ENCODE measurements at regions not wholly inside any gene's neighbourhood (a gene's known extent, or its start where the extent isn't known, plus 50 kb on each side); places are given as distances from the start of the nearest gene placed in this dataset.

DNA sequence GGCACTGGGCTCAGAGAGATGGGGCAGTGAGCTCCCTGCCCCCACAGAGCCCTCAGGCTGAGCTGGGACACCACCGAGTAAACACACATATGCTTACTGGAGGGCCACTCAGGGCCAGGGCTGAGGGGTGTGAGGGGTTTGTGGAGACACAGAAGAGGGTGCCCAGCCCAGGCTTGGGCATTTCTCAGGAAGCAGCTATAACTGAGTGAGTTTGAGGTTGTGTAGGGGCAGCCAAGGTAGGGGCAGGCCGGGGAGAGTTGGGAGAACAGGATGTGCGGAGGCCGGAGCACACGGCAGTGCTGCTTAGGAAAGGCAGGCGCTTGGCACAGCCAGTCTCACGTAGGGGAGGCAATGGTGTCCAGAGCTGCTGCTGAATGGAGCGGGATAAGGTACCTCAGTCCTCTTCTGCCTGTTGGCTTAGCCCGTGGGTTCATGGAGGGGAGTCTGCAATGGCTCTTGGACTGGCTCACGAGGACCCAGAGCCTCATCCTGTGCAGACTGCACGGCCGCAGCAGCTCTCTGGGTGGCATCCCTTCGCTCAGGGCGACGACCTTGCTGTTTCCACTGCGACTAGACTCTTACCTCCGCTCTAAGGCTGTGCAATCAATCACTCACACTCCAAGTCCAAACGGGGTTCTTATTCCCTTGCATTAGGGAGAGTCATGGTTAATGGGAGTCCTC lies 466.1 kb upstream of the HS6ST1 start:
- no peak for FAIRE-seq

DNA sequence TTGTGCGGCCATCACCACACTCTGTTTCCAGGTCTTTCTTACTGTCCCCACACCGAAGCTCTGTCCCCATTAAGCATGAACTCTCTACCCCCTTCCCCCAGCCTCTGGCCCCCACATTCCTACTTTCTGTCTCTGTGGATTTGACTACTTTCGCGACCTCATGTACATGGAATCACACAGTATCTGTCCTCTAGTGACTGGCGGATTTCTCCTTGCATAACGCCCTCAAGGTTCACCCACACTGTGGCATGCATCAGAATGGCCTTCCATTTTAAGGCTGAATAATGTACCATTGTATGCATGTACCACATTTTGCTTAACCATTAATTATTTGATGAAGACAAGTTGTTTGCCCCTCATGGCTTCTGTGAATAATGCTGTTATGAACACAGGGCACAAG lies 467.6 kb upstream of the HS6ST1 start:
- no peak for FAIRE-seq

DNA sequence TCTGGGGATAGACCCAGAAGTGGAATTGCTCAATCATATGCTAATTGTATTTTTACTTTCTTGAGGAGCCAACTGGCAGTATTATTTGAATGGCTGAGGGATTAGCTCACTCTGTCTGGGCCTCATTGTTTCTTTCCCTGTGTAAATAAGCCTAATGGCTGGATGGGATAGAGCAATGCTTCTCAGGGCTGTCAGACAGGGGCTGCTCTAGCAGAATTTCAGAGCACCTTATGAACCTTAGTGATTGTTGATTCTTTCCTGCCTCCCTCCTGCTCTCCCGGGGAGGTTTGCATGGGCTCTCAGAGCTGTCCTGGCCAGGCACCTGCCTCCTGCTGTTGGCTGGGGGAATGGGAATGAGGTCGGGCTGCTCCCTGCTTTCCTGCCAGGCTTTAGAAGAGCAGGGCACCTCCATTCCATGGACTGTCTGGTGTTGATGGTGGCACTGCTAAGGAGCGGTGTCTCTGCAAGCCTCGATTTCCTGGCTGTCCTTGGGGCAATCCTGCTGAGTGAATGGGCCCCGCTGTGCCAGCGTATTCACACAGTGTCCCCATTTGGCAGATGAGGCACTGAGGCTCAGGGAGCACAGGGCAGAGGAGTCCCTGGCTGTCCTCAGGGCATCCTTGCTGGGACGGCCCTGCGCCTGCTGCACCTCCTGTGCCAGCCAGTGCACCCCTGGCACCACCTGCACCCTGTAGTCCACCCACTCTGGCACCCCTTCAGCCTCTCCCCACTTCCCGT lies 468.2 kb upstream of the HS6ST1 start:
- FAIRE-seq: no peak

- no peak for FAIRE-seq
Measured at GRCh38 chr2:128787616-128788015, 468.9 kb upstream of the HS6ST1 start.

- FAIRE-seq: no peak
Measured at GRCh38 chr2:128788636-128789220, 470.1 kb upstream of the HS6ST1 start.

GRCh38 chr2:128789221-128789620 lies 470.6 kb upstream of the HS6ST1 start:
- FAIRE-seq: no peak

DNA sequence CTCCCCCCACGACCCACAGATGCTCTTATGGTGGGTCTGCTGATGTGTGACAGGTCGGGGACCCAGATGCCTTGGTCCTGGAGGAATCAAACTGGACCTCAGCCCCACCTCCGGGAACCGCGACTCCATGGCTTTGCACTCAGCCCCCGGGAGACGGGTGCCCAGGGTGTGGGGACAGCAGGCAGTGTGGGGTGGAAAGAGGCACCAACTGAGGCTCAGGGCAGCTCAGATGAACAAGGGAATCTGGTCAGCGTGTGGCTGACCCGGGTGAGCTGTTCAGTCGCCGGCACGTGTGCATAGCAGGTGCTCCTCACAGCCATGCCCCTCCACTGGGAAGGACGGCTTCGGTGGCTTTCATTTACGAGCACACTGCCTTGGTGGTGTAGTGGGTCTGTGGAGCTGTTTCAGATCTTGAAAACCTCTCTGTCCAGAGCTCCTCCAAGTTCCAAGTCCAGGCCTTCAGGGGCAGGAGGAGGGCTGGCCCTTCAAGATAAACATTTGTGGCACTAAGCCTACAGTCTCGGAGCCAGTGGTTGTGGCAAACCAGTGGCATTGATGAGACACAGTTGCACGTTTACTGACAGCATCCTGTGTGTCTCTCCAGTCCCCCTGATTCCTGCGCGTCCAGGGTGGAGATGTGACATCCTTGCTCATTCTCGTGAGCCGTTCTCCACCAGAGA lies 471.2 kb upstream of the HS6ST1 start:
- no peak for FAIRE-seq

GRCh38 chr2:128790541-128791001 lies 471.9 kb upstream of the HS6ST1 start:
- no peak for FAIRE-seq

DNA sequence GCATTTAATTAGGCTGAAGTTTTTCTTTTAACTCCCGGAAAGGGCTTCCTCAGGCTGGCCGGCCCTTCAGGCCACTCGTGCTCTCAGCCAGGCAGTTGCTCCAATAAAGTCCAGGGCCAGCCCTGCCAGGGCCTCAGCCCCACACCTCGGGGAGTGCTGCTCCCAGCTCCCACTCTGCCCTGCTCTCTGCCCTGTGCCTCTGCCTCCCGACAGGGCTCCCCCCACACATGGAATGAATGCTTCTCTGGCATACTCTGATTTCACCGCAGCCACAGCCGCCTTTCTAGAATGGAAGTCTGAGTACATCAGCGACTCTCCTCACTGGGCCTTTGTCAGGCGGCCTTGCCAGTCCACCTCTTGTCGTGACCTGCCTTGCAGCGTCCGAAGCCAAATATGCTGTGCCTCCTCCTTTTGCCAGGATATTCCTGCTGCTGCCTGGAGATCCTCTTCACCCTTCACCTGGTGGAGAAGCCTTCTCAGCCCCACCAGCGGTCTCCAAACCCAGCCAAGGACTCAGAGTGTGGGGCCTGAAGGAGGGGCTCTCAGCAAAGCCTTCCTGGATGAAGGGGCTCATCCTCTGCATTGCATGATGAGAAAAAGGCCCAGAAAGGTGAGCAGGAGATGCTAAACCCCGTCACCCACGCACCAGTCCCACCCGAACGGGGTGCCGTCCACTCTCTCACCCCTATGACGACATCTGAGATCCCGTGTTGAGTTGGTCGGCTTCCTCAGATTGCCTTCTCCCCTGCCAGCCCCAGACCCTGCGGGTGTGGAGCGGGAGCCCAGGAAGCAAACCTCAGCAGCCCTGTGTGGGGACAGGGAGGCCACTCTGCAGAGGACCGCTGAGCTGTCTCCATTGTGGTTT lies 472.7 kb upstream of the HS6ST1 start:
- no peak for FAIRE-seq

DNA sequence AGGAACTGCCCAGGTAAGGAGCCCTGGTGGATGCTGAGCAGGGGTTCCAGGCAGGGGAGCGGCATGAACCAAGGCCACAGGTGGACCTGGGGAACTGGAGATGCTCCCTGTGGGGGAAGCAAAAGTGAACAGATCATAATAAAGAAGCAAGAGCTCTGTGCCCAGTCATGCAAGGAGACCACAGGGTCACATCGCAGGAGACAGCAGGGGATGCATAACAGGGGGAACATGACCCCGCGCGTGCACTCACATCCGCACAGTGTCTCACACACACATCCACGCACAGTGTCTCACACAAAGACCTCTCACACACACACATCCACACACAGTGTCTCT lies 473.3 kb upstream of the HS6ST1 start:
- FAIRE-seq: no peak

DNA sequence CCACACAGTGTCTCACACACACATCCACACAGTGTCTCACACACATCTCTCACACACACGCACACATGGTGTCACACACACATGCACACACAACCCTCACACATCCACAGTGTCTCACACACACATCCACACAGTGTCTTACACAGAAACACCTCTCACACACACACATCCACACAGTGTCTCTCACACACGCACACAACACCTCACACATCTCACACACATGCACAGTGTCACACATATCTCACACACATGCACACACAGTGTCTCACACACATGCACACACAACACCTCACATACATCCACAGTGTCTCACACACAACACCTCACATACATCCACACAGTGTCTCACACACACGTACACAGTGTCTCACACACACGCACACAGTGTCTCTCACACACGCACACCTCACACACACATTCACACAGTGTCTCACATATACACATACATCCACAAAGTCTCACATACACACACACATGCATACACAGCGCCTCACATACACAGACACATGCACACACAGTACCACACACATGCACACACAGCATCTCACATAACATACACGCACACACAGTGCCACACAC lies 473.9 kb upstream of the HS6ST1 start:
- FAIRE-seq: no peak

DNA sequence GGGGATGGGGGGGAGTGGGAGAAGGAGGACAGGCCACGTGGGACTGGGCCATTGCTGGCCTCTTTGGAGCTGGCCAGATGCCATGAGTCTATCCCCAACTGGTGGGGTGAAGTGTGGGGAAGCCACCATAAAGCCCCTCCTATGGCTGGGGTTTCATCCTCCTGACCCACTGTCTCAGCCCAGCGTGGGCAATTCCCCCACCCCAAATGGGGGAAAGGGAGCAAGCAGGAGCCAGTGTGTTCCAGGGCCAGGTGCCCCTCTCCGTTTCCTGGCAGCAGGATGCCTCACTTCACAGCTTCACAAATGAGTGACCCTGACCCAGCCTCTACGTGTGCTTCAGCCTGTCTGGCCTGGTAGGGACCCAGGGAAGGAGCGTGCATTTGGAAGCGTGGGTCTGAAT lies 474.7 kb upstream of the HS6ST1 start:
- no peak for FAIRE-seq

- FAIRE-seq: no peak
Measured at GRCh38 chr2:128794285-128794684, 475.6 kb upstream of the HS6ST1 start.

DNA sequence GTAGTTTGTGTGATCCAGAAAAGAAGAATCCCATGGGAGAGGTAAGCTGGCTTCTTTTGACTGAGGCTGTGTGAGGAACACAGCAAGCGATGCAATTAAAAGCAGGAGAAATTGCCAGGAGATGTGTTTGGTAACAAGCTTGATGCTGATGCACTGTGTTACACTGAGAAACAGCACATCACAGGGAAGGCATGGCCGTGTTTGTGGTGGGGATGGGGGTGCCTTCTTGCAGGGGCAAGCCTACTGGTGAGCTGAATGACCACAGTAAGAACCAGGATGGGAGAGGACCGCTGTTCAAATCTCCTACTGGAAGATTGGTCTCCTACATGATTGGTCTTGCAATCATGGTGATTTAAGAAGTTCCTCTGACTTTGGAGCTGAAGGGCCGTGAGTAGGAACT lies 477.7 kb upstream of the HS6ST1 start:
- no peak for FAIRE-seq

DNA sequence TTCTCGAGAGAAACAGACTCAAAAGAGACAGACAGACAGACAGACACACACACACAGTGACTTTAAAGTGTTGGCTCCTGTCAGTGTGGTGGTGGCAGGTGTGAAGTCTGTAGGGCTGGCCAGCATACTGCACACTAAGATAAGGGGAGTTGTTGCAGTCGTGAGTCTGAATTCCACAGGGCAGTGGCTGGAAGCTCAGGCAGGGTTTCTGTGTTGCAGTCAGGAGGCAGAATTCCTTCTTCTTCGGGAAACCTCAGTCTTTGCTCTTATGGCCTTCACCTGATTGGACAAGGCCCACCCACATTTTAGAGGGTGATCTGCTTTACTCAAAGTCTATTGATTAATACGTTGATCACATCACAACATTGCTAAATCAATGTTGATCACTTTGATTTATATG lies 478.4 kb upstream of the HS6ST1 start:
- FAIRE-seq: no peak

- no peak for FAIRE-seq
Measured at GRCh38 chr2:128797533-128797932, 478.9 kb upstream of the HS6ST1 start.

DNA sequence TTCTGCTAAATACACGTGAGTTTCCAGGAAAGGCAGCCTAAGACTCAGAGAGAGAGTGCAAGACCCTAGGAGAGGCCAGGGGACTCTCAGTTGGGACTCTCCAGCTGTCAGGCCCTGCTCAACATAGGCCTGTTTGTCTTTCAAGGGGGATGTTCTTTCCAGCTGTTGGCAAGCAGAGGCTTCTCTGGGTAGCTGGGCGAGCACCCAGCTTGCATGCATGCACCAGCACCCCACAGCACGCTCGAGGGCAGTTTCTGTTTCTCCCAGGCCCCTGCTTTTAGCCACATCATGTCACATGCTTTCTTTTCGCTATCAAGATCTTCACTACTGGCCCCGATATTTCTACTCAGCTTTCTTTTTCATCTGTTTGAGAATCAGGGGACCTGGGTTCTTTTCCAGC lies 479.3 kb upstream of the HS6ST1 start:
- FAIRE-seq: no peak

DNA sequence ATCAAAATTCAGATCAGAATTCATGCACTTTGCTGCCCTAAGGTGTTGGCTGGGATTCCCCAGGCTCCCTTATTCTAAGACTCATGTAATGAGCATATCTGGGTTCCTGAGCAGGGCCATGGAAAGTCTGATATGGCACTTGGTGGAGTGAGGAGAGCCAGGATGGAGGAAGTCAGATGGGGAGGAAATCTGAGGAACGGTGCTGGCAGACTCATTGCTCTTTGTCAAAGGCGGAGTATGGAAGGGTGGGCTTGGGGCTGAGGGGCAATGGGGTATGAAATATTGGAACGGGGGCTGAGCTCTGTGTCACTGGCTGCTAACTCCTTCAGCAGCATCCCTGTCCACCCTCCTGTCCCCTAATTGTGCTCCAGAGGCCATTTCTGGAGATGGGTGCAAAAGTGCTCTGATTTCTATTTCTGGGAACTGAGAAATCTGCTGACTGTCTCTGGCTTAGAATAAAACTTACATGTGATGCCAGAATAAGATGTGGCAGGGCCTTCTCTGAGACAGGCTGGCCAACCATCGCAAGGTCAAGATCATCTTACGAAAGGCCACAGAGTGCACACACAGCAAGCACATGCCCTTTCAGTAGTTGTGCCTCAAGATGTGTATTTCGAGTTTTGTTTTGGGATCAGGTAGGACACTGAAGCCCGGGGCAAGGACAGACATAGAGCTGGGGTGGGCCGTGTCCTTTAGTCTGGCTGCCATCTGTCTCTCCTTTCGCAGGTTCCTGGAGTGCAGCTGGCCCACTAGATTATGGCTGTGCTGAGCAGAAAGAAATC lies 480.0 kb upstream of the HS6ST1 start:
- FAIRE-seq: no peak

DNA sequence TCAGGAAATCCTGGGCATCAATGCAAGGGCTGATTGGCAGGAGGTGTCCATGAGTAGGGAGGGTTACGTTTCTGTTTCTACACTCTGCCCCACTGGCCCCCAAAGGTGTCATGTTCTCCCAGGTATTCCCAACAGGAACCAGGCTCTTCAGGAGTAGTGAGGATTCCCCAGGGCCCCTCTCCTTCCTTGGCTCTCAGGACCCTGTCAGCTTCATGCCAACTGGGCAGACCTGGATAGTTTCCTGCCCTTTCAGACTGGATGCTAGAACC lies 480.6 kb upstream of the HS6ST1 start:
- no peak for FAIRE-seq

DNA sequence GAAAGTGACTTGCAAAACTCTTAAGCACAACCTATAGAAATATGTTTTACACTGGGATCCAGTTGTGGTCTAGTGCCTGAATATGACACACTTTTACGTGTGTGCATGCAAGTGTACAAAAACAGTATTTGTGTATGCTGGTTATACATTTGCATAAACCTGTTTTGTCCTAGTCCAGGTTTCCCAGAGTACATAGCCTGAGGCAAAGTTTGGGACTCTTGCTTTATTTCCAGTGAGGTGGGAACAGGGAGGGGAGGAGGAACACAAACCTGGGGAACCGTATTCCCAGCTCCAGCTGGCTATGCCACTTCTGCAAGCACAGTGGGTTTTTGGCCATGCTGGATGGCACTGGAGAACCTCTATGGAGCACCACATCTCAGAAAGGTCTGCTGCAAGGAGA lies 481.1 kb upstream of the HS6ST1 start:
- FAIRE-seq: no peak

- no peak for FAIRE-seq
Measured at GRCh38 chr2:128801576-128801975, 482.9 kb upstream of the HS6ST1 start.

DNA sequence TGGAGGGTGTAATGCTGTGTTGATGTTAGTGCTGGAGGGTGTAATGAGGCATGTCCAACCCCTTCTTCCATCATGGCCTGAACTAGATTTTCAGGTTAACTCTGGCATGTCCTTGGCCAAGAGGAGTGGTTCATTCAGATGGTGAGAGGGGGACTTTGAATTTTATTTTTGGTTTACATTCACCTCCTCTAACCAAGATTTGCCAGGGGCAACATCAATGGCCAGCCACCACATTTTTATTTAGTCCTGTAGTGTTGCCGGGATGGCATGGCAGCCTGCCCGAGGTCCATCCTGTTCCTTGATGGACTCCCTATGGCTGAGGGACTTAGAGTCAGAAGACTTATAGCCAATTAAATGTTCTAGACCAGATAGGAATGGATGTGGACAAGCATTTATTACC lies 484.6 kb upstream of the HS6ST1 start:
- FAIRE-seq: no peak
